ENCODE measurements at regions not wholly inside any gene's neighbourhood (a gene's known extent, or its start where the extent isn't known, plus 50 kb on each side); places are given as distances from the start of the nearest gene placed in this dataset.

GRCh38 chr2:126106006-126106405, 550.0 kb upstream of the GYPC start:
- Histone ChIP-seq H3K9ac (ENCODE audit: insufficient read depth, low read length) (no peak overlapping the region), H3K4me1 (ENCODE audit: control insufficient read depth, extremely low read depth, insufficient read depth, low read length) (no peaks in the 10 kb centered on the region), H3K4me2 (ENCODE audit: extremely low read depth, insufficient read depth, low read length) (no peak overlapping the region), H3K4me3 (replicated peaks in 1 of 4; ENCODE audit: control extremely low read depth in 1 of 4, insufficient read depth in 1 of 4, low read depth in 3 of 4, low read length in 4 of 4) (no peak overlapping the region), H3K27me3 (ENCODE audit: control insufficient read depth, insufficient read depth, low read length) (no peaks in the 10 kb centered on the region), H3K79me2 (ENCODE audit: control insufficient read depth, insufficient read depth, low read length) (no peaks in the 10 kb centered on the region), H2AFZ (ENCODE audit: low read length) (no peak overlapping the region), H4K20me1 (ENCODE audit: control insufficient read depth, extremely low read depth, insufficient read depth, low read length) (no peaks in the 10 kb centered on the region), H3K36me3 (ENCODE audit: control insufficient read depth, insufficient read depth, low read length) (no peaks in the 10 kb centered on the region), H3K27ac (ENCODE audit: insufficient read depth, low read length) (no peak overlapping the region), H3K9me3 (ENCODE audit: control insufficient read depth, insufficient read depth, low read depth, low read length) (no peaks in the 10 kb centered on the region)
- DNase-seq (ENCODE audit: low read depth in 2 of 2) = no peak
- TF ChIP-seq EZH2 (IDR thresholded peaks at IDR 0.05; ENCODE audit: low read length, missing control alignments) = no peak
- TF ChIP-seq, protein P1, sequence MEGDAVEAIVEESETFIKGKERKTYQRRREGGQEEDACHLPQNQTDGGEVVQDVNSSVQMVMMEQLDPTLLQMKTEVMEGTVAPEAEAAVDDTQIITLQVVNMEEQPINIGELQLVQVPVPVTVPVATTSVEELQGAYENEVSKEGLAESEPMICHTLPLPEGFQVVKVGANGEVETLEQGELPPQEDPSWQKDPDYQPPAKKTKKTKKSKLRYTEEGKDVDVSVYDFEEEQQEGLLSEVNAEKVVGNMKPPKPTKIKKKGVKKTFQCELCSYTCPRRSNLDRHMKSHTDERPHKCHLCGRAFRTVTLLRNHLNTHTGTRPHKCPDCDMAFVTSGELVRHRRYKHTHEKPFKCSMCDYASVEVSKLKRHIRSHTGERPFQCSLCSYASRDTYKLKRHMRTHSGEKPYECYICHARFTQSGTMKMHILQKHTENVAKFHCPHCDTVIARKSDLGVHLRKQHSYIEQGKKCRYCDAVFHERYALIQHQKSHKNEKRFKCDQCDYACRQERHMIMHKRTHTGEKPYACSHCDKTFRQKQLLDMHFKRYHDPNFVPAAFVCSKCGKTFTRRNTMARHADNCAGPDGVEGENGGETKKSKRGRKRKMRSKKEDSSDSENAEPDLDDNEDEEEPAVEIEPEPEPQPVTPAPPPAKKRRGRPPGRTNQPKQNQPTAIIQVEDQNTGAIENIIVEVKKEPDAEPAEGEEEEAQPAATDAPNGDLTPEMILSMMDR (conservative IDR thresholded peaks at IDR 0.05 in 1 of 2, IDR thresholded peaks at IDR 0.05 in 1 of 2; ENCODE audit: low read depth in 1 of 2, low read length in 2 of 2) = no peak

DNA sequence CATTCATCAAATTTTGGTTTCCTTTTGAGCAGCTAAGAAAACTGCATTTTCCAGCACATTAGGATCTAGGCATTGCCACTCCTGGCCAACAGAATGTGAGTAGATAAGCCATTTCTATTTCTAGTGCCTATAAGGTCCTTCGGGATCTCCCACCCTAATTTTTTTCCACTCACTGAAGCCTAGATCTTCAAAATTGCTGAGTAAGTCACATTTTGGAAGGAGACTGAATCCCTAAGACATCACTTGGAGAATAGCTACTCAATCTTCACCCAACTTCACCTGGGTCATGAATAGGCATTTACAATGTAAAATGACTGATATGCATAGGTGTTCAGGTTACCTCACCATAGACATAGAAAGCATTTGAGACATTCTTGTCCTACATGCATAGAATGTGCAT, 548.1 kb upstream of the GYPC start:
- Histone ChIP-seq H3K9ac (ENCODE audit: insufficient read depth, low read length) (no peak overlapping the region), H3K4me1 (ENCODE audit: control insufficient read depth, extremely low read depth, insufficient read depth, low read length) (no peaks in the 10 kb centered on the region), H3K79me2 (ENCODE audit: control insufficient read depth, insufficient read depth, low read length) (no peaks in the 10 kb centered on the region), H3K27ac (ENCODE audit: insufficient read depth, low read length) (no peak overlapping the region), H3K4me2 (ENCODE audit: extremely low read depth, insufficient read depth, low read length) (no peak overlapping the region), H4K20me1 (ENCODE audit: control insufficient read depth, extremely low read depth, insufficient read depth, low read length) (no peaks in the 10 kb centered on the region), H3K4me3 (replicated peaks in 1 of 4; ENCODE audit: control extremely low read depth in 1 of 4, insufficient read depth in 1 of 4, low read depth in 3 of 4, low read length in 4 of 4) (no peak overlapping the region), H3K27me3 (ENCODE audit: control insufficient read depth, insufficient read depth, low read length) (no peaks in the 10 kb centered on the region), H3K9me3 (ENCODE audit: control insufficient read depth, insufficient read depth, low read depth, low read length) (no peaks in the 10 kb centered on the region), H3K36me3 (ENCODE audit: control insufficient read depth, insufficient read depth, low read length) (no peaks in the 10 kb centered on the region), H2AFZ (ENCODE audit: low read length) (no peak overlapping the region)
- no peak for TF ChIP-seq EZH2 (IDR thresholded peaks at IDR 0.05; ENCODE audit: low read length, missing control alignments)
- TF ChIP-seq, protein P1 (conservative IDR thresholded peaks at IDR 0.05 in 1 of 2, IDR thresholded peaks at IDR 0.05 in 1 of 2; ENCODE audit: low read depth in 1 of 2, low read length in 2 of 2) = no peak
- no peak for DNase-seq (ENCODE audit: low read depth in 2 of 2)

DNA sequence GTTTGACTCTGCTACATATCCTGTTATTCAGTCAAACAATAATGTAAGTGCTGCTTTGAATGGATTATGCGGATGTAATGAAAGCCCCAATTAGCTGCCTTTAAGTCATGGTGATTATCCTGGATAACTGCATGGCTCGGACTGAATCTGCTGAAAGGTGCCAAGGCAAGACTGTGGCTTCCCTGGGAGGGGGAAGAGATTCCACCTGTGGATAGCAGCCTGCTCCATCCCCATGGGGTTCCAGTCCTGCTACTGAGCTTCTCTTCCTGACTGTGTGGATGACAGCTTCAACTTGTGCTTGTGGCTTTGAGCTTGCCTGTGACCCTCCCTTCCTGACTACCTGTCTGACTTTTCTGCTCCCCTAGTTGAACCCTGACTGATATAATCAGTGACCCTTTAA, 540.0 kb upstream of the GYPC start:
- Histone ChIP-seq H3K4me2 (ENCODE audit: extremely low read depth, insufficient read depth, low read length) (no peak overlapping the region), H3K9ac (ENCODE audit: insufficient read depth, low read length) (no peak overlapping the region), H3K27ac (ENCODE audit: insufficient read depth, low read length) (no peak overlapping the region), H3K9me3 (ENCODE audit: control insufficient read depth, insufficient read depth, low read depth, low read length) (no peaks in the 10 kb centered on the region), H3K4me1 (ENCODE audit: control insufficient read depth, extremely low read depth, insufficient read depth, low read length) (no peaks in the 10 kb centered on the region), H4K20me1 (ENCODE audit: control insufficient read depth, extremely low read depth, insufficient read depth, low read length) (no peaks in the 10 kb centered on the region), H3K36me3 (ENCODE audit: control insufficient read depth, insufficient read depth, low read length) (no peaks in the 10 kb centered on the region), H3K79me2 (ENCODE audit: control insufficient read depth, insufficient read depth, low read length) (no peaks in the 10 kb centered on the region), H2AFZ (ENCODE audit: low read length) (no peak overlapping the region), H3K4me3 (replicated peaks in 1 of 4; ENCODE audit: control extremely low read depth in 1 of 4, insufficient read depth in 1 of 4, low read depth in 3 of 4, low read length in 4 of 4) (no peak overlapping the region), H3K27me3 (ENCODE audit: control insufficient read depth, insufficient read depth, low read length) (no peaks in the 10 kb centered on the region)
- TF ChIP-seq EZH2 (IDR thresholded peaks at IDR 0.05; ENCODE audit: low read length, missing control alignments) = no peak
- TF ChIP-seq, protein P1 (conservative IDR thresholded peaks at IDR 0.05 in 1 of 2, IDR thresholded peaks at IDR 0.05 in 1 of 2; ENCODE audit: low read depth in 1 of 2, low read length in 2 of 2) = no peak
- no peak for DNase-seq (ENCODE audit: low read depth in 2 of 2)

Data from fibroblast of lung (primary cell).